AG09319 (cell line): ENCODE measurements at regions not wholly inside any gene's neighbourhood (a gene's known extent, or its start where the extent isn't known, plus 50 kb on each side); places are given as distances from the start of the nearest gene placed in this dataset.

Experiments
- DNase-seq: peaks from one replicate; pipeline ENCODE4 v3.0.0-alpha.2; 2010; ENCODE audit warnings: low read depth; ENCODE audit errors: extremely low read depth
- TF ChIP-seq, protein P1 (sequence below): IDR thresholded peaks from 2 replicates; pipeline ENCODE4 v1.5.1; 2011; ENCODE audit warnings: low read depth, mild to moderate bottlenecking, inconsistent platforms, low read length, moderate library complexity

- DNase-seq = no peak
- TF ChIP-seq, protein P1, sequence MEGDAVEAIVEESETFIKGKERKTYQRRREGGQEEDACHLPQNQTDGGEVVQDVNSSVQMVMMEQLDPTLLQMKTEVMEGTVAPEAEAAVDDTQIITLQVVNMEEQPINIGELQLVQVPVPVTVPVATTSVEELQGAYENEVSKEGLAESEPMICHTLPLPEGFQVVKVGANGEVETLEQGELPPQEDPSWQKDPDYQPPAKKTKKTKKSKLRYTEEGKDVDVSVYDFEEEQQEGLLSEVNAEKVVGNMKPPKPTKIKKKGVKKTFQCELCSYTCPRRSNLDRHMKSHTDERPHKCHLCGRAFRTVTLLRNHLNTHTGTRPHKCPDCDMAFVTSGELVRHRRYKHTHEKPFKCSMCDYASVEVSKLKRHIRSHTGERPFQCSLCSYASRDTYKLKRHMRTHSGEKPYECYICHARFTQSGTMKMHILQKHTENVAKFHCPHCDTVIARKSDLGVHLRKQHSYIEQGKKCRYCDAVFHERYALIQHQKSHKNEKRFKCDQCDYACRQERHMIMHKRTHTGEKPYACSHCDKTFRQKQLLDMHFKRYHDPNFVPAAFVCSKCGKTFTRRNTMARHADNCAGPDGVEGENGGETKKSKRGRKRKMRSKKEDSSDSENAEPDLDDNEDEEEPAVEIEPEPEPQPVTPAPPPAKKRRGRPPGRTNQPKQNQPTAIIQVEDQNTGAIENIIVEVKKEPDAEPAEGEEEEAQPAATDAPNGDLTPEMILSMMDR = peak; percentile 91
These were observed 111.2 kb upstream of the THY1 start for GRCh38 chr11:119533921-119534736.

- TF ChIP-seq, protein P1 = no peak
These were observed 110.5 kb upstream of the THY1 start for GRCh38 chr11:119533462-119533861.

DNA sequence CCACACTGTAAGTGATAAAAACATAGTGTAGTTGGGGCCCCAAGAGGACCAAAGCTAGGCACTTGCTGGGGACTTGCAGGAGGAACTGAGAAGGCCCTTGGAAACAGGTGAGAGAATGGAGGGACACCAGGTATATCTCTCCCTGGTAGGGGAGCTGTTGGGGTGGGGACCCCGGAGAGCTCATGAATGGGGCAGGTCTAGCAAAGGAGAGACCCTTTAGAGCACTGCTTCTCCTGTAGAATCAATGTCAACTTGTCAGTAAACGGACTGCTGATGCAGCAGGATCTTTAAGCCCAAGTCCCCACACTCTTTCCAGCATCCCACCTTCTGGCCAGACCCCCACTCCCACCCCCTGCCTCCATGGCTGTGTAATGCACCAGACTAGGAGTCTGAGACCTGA is 109.6 kb upstream of the THY1 start:
- TF ChIP-seq, protein P1 = no peak
- no peak for DNase-seq

More at GRCh38 chr11:119533462-119533861, 110.5 kb upstream of the THY1 start:
- no peak for DNase-seq

DNA sequence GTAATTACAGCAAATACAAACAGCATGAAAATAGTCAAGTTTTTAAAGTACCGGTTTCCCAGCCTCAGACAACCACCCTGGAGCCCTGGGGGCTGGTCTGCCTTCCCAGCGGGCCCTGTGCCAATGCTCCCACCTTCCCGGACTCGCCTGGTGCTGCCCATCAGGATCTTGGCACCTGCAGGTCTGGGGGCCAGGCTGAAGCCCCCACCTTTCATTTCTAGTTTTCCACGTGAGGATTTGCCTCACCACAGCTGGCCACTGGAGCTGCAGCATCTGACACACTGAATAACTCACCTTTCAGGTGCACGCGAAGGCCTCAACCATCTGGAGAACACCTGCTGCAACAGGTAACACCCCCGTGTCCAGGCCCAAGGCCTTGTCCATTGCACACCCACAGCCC is 108.7 kb upstream of the THY1 start:
- no peak for DNase-seq
- TF ChIP-seq, protein P1 = no peak

GRCh38 chr11:119531056-119531455 is 108.1 kb upstream of the THY1 start:
- DNase-seq = no peak
- TF ChIP-seq, protein P1 = no peak

GRCh38 chr11:119530509-119530908 is 107.5 kb upstream of the THY1 start:
- no peak for DNase-seq

GRCh38 chr11:119529936-119530335 is 107.0 kb upstream of the THY1 start:
- TF ChIP-seq, protein P1 = no peak

More at GRCh38 chr11:119530509-119530908, 107.5 kb upstream of the THY1 start:
- TF ChIP-seq, protein P1 = no peak

More at GRCh38 chr11:119529936-119530335, 107.0 kb upstream of the THY1 start:
- DNase-seq = no peak
